ENCODE measurements at regions not wholly inside any gene's neighbourhood (a gene's known extent, or its start where the extent isn't known, plus 50 kb on each side); places are given as distances from the start of the nearest gene placed in this dataset.
A peak's percentile ranks its signal among the peaks of the same experiment; 100 is the strongest.
"Not testable (repeated sequence)": the region's sequence is repeated elsewhere in the genome, so short reads cannot be mapped to it uniquely, and the experiment has no call there.

DNA sequence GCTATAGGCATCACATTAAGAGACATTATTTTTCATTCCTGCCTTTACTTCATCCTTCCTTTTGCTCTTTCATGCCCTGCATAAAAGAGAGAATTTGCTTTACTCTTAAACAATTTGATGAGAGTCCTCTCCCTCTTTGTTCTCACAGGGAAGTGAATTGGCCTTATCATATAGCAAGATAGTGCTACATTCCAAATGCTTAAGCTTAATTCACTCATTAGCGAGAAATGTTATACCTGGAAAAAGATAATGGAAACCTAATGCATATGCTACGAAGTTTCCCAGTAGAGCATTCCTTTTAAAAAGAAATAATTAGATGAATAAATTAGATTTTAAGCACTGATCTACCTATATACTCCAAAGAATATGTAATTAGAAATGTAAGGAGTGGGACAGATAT lies 798.8 kb downstream of the C12orf50 start:
- H3K27me3 ChIP-seq (ENCODE audit: control insufficient read depth, insufficient read depth) = no peaks in the 10 kb centered on the region
- DNase-seq = no peak
- no peak overlapping the region for H3K27ac ChIP-seq (ENCODE audit: low read length)
- no peak for ATAC-seq
- 81% methylated on average over 2 of the region's 2 CpGs for WGBS
- H3K4me1 ChIP-seq (ENCODE audit: control insufficient read depth, insufficient read depth, low read length) = no peaks in the 10 kb centered on the region
- intact Hi-C loops (cut with DNase I) = no loop called here
- H3K4me3 ChIP-seq (ENCODE audit: low read length) = no peak overlapping the region
- no peaks in the 10 kb centered on the region for H3K9me3 ChIP-seq (ENCODE audit: control insufficient read depth, low read length)

DNA sequence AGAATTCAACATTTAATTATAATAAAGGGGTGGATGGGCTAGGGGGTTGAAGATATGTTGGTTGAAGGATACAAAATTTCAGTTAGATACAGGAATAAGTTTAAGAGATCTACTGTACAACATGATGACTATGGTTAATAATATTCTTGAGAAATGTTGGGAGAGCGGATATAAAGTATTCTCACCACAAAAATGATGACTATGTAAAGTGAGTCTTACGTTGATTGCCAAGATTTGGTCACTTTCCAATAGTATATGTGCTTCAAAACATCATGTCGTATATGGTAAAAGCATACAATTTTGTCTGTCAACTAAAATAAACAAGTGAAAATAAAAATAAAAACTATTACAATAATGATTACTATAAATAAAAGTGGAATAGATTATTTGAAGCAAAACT lies 802.0 kb downstream of the C12orf50 start:
- H3K4me3 ChIP-seq (ENCODE audit: low read length) = no peak overlapping the region
- no peak overlapping the region for H3K27ac ChIP-seq (ENCODE audit: low read length)
- 81% methylated on average over 3 of the region's 3 CpGs for WGBS
- intact Hi-C loops (cut with DNase I) = no loop called here
- no peaks in the 10 kb centered on the region for H3K9me3 ChIP-seq (ENCODE audit: control insufficient read depth, low read length)
- H3K4me1 ChIP-seq (ENCODE audit: control insufficient read depth, insufficient read depth, low read length) = no peaks in the 10 kb centered on the region
- DNase-seq (no peak), ATAC-seq (no peak)
- H3K27me3 ChIP-seq (ENCODE audit: control insufficient read depth, insufficient read depth) = no peaks in the 10 kb centered on the region

DNA sequence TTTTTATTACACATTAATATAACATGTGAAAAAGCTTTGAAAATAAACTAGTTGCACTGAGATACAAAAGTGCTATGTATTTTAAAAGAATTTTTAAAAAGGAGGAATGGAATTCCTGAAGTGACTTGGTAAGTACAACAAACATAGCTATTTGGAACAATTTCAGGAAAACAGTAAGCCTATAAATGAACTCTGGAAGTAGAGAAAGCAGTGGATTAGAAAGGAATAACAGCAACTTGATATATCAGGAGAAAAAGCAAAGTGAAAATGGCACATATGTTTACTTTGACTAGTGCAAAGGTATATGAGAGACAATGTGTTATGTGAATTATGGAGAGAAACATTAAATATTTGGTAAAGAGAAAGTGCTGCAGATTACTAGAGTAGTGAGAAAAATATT lies 811.7 kb downstream of the C12orf50 start:
- Histone ChIP-seq H3K9me3 (ENCODE audit: control insufficient read depth, low read length) (no peaks in the 10 kb centered on the region), H3K27me3 (ENCODE audit: control insufficient read depth, insufficient read depth) (no peaks in the 10 kb centered on the region), H3K27ac (ENCODE audit: low read length) (no peak overlapping the region), H3K4me3 (ENCODE audit: low read length) (no peak overlapping the region), H3K4me1 (ENCODE audit: control insufficient read depth, insufficient read depth, low read length) (no peaks in the 10 kb centered on the region)
- DNase-seq (no peak), ATAC-seq (no peak)
- intact Hi-C loops (cut with DNase I) = no loop called here

DNA sequence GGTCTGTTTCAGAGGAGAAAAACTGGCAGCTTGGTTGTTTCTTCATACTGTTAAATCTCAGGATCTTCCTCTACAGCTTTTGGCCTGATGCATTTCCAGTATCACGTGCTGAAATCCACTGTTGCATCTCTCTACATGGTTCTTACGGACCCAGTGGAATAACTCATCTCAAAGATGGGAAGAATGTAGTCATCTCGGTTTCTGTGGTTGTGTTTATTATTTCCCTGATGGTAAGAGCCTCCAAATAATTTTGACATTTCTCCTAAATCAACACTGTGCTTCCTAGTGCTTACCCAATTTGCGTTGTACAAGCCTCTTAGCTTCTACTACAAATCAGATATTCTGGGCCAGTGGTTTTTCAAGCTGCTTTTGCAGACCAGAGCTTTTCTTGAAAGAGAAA lies 812.8 kb downstream of the C12orf50 start:
- H3K4me3 ChIP-seq (ENCODE audit: low read length) = no peak overlapping the region
- WGBS = 47% methylated on average over 4 of the region's 4 CpGs
- H3K4me1 ChIP-seq (ENCODE audit: control insufficient read depth, insufficient read depth, low read length) = no peaks in the 10 kb centered on the region
- ATAC-seq (peak in 1 of 2 donors; percentile 68), DNase-seq (no peak)
- H3K27ac ChIP-seq (ENCODE audit: low read length) = no peak overlapping the region
- H3K27me3 ChIP-seq (ENCODE audit: control insufficient read depth, insufficient read depth) = no peaks in the 10 kb centered on the region
- H3K9me3 ChIP-seq (ENCODE audit: control insufficient read depth, low read length) = no peaks in the 10 kb centered on the region
- intact Hi-C loops (cut with DNase I) = no loop called here

DNA sequence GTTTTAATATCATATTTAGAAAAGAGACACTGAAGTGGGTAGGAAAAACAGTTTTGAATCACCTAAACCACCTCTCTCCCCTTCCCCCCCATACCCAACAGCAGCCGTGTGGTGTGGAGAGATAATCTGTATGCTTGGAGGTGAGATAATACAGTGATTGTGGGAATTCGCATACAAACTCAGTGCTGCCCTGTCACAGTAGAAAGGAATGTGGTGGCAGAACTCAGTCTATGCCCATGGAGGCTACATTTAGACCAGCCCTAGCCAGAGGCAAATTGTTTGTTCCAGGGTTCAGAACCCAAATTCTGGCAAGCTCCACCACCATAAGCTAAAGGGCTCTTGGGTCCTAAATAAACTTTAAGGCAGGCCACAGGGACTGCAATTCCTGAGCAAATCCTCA lies 827.0 kb downstream of the C12orf50 start:
- H3K4me1 ChIP-seq (ENCODE audit: control insufficient read depth, insufficient read depth, low read length) = no peaks in the 10 kb centered on the region
- 44% methylated on average over 2 of the region's 2 CpGs for WGBS
- ATAC-seq (peak; percentile 25 to 31), DNase-seq (no peak)
- H3K27me3 ChIP-seq (ENCODE audit: control insufficient read depth, insufficient read depth) = no peaks in the 10 kb centered on the region
- intact Hi-C loops (cut with DNase I) = no loop called here
- H3K4me3 ChIP-seq (ENCODE audit: low read length) = no peak overlapping the region
- H3K9me3 ChIP-seq (ENCODE audit: control insufficient read depth, low read length) = no peaks in the 10 kb centered on the region
- no peak overlapping the region for H3K27ac ChIP-seq (ENCODE audit: low read length)

DNA sequence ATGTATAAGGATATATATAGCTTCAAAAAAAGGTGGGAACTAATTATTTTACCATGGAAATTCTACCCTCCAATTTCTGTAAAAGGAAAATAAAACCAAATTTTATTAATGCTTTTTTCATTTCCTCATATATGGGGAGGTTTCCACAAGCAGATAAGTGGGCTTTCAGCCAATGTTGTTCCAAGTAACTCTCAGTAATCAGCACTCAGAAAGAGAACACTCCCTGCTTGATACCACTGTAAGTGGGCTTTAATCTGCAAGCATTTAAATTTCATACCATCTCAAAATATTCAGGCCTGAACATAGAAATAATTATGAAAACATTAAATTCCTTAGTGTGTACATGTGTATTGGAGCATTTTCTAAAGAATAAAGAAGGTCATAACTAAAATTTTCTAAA lies 827.6 kb downstream of the C12orf50 start:
- Histone ChIP-seq H3K4me3 (ENCODE audit: low read length) (no peak overlapping the region), H3K27me3 (ENCODE audit: control insufficient read depth, insufficient read depth) (no peaks in the 10 kb centered on the region), H3K9me3 (ENCODE audit: control insufficient read depth, low read length) (no peaks in the 10 kb centered on the region), H3K27ac (ENCODE audit: low read length) (no peak overlapping the region), H3K4me1 (ENCODE audit: control insufficient read depth, insufficient read depth, low read length) (no peaks in the 10 kb centered on the region)
- DNase-seq (no peak), ATAC-seq (peak in 1 of 2 donors; percentile 55)
- intact Hi-C loops (cut with DNase I) = no loop called here

DNA sequence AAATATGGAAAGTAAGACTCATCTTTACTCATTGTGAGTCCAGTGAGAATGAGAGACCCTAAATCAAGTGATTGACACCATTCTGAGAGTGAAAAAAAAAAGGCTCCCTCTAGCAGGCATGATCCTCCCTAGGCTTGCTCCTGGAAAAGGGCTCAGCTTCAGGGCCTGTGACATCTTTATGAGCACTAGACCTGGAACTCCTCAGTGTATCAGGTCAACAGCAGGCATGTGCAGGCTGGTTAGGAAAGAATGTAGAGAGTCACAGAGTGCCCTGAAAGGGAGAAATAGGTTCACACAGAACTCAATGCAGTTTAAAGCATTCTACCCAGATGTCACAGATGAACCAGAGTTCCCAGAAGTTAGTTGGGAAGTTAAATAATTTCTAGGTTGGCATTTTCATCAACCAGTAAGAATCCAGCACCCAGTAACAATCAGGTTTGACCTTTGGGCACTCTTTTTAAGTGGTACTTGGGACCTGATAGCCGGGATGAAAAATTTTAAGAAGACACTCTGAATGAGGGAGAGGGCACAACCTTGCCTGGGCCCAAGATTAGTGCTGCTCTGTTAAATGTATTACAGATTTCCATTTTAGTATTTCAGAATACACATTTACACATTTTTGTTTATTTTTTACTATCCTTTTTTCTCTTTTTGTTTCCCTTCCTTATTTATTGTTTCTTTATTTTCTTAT lies 828.8 kb downstream of the C12orf50 start:
- Histone ChIP-seq H3K4me1 (ENCODE audit: control insufficient read depth, insufficient read depth, low read length) (no peaks in the 10 kb centered on the region), H3K27ac (ENCODE audit: low read length) (no peak overlapping the region), H3K27me3 (ENCODE audit: control insufficient read depth, insufficient read depth) (no peaks in the 10 kb centered on the region), H3K9me3 (ENCODE audit: control insufficient read depth, low read length) (no peaks in the 10 kb centered on the region), H3K4me3 (ENCODE audit: low read length) (no peak overlapping the region)
- ATAC-seq = no peak
- intact Hi-C loops (cut with DNase I) = no loop called here
- 58% methylated on average over 1 of the region's 1 CpG for WGBS
- DNase-seq = no peak

DNA sequence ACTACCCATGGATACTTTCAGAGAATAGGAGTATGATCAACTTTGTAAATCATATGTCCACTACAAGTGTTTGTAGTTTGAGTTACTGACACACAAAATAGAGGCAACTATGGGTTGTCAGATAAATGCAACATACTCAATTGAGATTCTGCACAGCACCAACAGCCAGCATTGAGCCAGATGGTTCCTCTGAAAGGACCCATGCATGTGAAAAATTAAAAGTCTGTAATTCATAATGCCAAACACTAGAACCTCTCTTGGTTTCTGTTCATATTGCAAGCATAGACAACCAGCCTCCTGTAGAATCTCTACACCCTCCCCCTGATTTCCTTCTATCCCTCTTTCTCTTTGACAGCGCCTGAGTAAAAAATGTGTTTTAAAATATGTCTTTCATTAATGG lies 831.0 kb downstream of the C12orf50 start:
- DNase-seq = no peak
- 80% methylated on average over 1 of the region's 1 CpG for WGBS
- Histone ChIP-seq H3K27me3 (ENCODE audit: control insufficient read depth, insufficient read depth) (no peaks in the 10 kb centered on the region), H3K9me3 (ENCODE audit: control insufficient read depth, low read length) (no peaks in the 10 kb centered on the region), H3K4me3 (ENCODE audit: low read length) (no peak overlapping the region), H3K4me1 (ENCODE audit: control insufficient read depth, insufficient read depth, low read length) (no peaks in the 10 kb centered on the region), H3K27ac (ENCODE audit: low read length) (no peak overlapping the region)
- intact Hi-C loops (cut with DNase I) = no loop called here
- no peak for ATAC-seq

DNA sequence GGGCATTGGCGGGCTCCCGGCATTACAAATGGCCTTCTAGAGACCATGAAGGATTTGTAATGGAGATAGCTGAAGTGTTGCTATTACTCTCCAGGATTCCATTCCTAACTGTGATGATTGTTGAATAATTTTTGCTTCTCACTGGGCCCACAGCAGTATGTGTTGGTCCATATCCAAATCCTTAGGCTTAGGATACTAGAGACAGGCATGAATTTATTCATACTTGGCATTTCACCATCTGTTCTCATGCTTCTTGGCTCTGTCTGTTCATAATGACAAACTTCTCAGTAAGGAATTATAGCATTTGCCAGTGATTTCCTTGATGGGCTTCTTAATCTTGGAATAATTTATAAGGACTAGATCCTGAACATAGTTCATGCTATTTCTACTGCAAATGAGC lies 832.9 kb downstream of the C12orf50 start:
- Histone ChIP-seq H3K27me3 (ENCODE audit: control insufficient read depth, insufficient read depth) (no peaks in the 10 kb centered on the region), H3K4me3 (ENCODE audit: low read length) (no peak overlapping the region), H3K27ac (ENCODE audit: low read length) (no peak overlapping the region), H3K9me3 (ENCODE audit: control insufficient read depth, low read length) (no peaks in the 10 kb centered on the region), H3K4me1 (ENCODE audit: control insufficient read depth, insufficient read depth, low read length) (no peaks in the 10 kb centered on the region)
- WGBS = 58% methylated on average over 2 of the region's 2 CpGs
- DNase-seq (no peak), ATAC-seq (no peak)
- intact Hi-C loops (cut with DNase I) = no loop called here

DNA sequence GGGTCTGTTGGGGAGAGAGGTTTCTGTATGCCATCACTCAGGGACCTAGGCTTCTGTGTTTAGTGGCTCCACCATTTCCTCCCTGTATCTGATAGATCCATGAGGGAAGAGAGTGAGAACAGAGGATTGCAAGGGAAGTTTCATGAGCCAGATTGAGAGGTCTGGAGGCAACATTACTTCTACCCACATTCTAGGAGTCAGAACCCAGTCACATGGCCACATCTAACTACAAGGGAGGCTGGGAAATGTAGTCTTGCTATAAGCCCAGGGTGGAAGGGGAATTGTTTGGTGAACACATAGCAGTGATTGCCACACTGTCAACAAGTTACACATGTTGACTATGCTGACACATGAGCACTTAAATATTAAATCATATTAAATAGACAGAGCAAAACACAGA lies 834.8 kb downstream of the C12orf50 start:
- ATAC-seq; DNase-seq; H3K9me3 ChIP-seq (ENCODE audit: control insufficient read depth, low read length); H3K27ac ChIP-seq (ENCODE audit: low read length); H3K4me3 ChIP-seq (ENCODE audit: low read length); intact Hi-C loops (cut with DNase I); H3K27me3 ChIP-seq (ENCODE audit: control insufficient read depth, insufficient read depth); H3K4me1 ChIP-seq (ENCODE audit: control insufficient read depth, insufficient read depth, low read length): not testable (repeated sequence)

DNA sequence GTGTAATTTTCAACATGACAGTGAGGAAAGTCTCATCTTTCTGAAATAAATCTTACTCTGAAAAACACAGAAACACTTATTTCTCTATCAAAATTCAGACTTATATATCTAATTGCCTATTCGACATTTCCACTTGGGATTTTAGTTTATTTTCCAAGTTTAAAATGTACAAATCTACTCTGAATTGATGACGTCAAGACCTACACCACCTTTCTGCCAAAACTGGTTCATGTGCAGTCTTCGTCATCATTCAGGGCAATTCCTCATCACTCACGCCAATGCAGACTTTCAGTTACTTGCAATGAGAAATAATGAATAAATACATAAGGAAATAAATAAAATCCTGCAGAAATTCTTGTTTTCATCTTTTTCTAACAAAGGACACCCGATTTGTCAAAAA lies 843.8 kb downstream of the C12orf50 start:
- Histone ChIP-seq H3K4me1 (ENCODE audit: control insufficient read depth, insufficient read depth, low read length) (no peaks in the 10 kb centered on the region), H3K27me3 (ENCODE audit: control insufficient read depth, insufficient read depth) (no peaks in the 10 kb centered on the region), H3K4me3 (ENCODE audit: low read length) (no peak overlapping the region), H3K9me3 (ENCODE audit: control insufficient read depth, low read length) (no peaks in the 10 kb centered on the region), H3K27ac (ENCODE audit: low read length) (no peak overlapping the region)
- intact Hi-C loops (cut with DNase I) = no loop called here
- WGBS = 84% methylated on average over 5 of the region's 5 CpGs
- no peak for DNase-seq
- no peak for ATAC-seq

DNA sequence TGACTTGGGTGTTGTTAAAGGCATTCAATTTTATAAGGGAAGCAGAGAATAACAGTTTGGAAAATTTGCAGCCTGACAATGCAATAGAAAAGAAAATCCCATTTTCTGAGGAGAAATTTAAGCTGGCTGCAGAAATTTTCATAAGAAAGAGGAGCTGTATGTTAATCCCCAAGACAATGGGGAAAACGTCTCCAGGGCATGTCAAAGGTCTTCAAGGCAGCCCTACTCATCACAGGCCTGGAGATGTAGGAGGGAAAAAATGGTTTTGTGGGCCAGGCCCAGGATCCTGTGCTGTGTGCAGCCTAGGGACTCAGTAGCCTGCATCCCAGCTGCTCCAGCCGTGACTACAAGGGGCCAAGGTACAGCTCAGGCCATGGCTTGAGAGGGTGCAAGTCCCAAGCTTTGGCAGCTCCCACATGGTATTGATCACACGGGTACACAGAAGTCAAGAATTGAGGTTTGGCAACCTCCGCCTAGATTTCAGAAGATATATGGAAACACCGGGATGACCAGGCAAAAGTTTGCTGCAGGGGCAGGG lies 846.4 kb downstream of the C12orf50 start:
- no peaks in the 10 kb centered on the region for H3K4me1 ChIP-seq (ENCODE audit: control insufficient read depth, insufficient read depth, low read length)
- intact Hi-C loops (cut with DNase I) = no loop called here
- DNase-seq = no peak
- WGBS = 85% methylated on average over 5 of the region's 5 CpGs
- no peak for ATAC-seq
- no peaks in the 10 kb centered on the region for H3K27me3 ChIP-seq (ENCODE audit: control insufficient read depth, insufficient read depth)
- H3K4me3 ChIP-seq (ENCODE audit: low read length) = no peak overlapping the region
- H3K27ac ChIP-seq (ENCODE audit: low read length) = no peak overlapping the region
- H3K9me3 ChIP-seq (ENCODE audit: control insufficient read depth, low read length) = no peaks in the 10 kb centered on the region

All from right cardiac atrium (tissue), 5 donors.